ENCODE measurements at regions not wholly inside any gene's neighbourhood (a gene's known extent, or its start where the extent isn't known, plus 50 kb on each side); places are given as distances from the start of the nearest gene placed in this dataset.

GRCh38 chr21:35512346-35512745, 463.2 kb upstream of the RUNX1 start:
- TF ChIP-seq POLR2A (IDR thresholded peaks at IDR 0.05; ENCODE audit: low read length) (no peak), GATA1 (IDR thresholded peaks at IDR 0.05; ENCODE audit: low read depth, low read length) (no peak)

Data from erythroblast (primary cell).